NCI-H460 (cell line): ENCODE measurements at regions not wholly inside any gene's neighbourhood (a gene's known extent, or its start where the extent isn't known, plus 50 kb on each side); places are given as distances from the start of the nearest gene placed in this dataset.

Experiments used
- DNase-seq: peaks from one replicate; pipeline ENCODE4 v3.0.0-alpha.2; 2016; ENCODE audit warnings: low read depth; ENCODE audit errors: extremely low read depth

DNA sequence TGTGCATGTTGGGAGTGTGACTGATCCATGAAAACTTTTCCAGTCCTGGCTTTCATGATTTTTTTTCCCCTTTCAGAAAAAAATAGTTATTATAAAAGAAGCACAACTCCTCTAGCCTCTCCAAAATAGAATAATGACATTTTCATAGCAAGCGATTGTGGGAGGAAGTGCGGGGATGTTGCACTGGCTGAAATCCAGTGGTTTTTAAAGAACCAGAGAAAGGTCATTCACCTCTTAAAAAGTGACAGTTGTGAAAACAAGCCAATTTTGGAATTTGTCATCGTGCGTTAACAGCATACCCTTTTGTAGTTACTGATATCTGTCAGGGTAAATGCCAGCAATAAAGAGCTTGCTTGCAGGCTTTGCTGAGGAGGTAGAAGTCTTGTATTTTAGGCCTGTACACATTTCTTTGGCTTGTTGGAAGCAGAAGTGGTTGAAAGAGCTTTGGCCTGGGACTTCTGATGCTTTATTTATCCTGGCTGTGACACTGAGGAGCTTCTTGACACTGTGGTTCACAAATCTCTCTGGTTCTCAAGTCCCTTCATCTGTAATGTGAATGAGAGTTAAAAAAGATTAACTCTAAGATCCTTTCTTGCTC is 545.9 kb downstream of the REEP3 start:
- DNase-seq = no peak

DNA sequence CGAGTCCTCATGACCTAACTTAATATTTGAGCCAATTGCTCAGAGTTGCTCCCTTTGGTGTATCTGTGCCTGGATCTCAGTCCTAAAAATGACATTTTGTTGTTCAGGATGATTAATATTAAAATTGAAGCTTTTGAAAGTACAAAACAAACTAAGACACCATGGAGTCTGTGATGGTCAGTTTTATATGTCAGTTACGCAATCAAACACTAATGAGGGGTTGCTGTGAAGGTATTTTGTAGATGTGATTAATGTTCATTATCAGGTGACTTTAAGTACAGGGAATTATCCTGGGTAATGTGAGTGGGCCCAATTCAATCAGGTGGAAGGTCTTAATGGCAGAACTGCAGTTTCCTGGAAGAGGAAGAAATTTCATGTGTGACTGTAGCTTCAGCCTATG is 546.7 kb downstream of the REEP3 start:
- no peak for DNase-seq

DNA sequence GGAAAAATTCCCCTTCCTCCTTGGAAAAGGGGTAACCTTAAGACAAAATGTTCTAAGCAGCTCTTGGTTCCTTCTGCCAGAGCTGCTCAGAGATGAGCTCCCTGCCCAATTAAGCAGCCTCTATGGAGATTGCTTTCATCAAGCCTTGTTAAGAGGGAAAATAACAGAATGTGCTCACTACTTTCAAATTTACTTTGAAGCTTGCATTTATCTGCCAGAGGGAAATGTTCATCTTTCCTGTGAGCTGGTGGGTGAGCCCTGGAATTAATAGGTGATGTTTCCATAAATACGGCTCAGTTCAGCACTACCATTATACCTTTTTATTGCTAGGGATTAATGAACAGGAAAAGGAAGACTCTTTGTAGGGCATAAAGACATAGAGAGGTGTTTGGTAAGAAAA is 549.0 kb downstream of the REEP3 start:
- no peak for DNase-seq

DNA sequence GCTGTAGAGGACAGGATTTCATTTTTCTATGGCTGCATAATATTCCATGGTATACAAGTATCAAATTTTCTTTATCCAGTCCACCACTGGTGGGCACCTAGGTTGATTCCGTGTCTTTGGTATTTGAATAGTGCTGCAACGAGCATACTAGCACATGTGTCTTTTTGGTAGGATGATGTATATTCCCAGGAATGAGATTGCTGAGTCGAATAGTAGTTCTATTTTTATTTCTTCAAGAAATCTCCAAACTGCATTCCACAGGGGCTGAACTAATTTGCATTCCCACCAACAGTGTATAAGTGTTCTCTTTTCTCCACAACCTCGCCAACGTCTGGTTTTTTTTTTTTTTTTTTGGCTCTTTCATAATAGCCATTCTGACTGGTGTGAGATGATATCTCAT is 550.0 kb downstream of the REEP3 start:
- no peak for DNase-seq

DNA sequence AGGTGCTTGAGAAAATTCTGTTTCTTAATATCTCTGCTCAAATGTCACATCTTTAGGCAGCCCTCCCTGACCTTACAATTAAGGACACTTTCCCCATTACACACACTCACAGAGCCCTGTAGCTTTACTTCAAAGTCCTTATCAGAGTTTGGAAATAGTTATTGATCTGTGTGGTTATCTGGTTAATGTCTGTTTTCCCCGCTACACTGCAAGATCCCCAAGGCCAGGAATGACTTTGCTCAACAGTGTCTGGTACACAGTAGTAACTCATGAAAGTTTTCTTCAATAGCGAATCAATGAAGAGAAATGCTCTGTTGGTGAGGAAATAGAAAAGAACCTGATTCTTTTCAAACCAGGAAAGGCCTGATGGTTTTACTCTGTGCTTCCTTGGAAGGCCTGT is 554.4 kb downstream of the REEP3 start:
- DNase-seq = no peak

DNA sequence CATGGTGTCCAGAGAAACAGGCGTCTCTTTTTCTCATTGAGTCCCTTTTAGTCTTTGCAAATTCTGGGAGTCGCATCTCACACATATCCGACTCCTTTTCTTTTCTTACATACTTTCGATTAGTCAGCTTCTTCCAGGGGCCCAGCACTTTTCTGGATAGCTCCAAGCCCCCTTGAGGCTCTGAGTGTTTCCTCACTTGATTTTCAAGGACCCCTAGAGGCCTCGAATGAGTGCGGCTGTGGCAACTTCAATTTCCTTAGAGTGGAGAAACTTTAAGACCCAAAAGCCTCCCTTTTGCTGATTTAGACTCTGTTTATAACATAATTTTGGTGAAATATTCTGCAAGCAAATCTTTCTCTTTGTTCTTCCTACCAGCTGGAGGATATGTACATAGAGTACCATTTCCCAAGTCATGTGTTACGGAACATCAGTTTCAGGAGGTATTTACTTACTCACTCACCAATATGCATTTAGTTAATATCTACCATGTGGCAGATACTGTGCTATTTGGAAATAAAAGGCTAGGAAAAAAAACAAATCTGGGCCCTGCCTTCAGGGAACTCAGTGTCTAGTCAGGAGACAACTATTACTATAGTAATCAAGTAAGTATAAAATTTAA is 555.2 kb downstream of the REEP3 start:
- no peak for DNase-seq

DNA sequence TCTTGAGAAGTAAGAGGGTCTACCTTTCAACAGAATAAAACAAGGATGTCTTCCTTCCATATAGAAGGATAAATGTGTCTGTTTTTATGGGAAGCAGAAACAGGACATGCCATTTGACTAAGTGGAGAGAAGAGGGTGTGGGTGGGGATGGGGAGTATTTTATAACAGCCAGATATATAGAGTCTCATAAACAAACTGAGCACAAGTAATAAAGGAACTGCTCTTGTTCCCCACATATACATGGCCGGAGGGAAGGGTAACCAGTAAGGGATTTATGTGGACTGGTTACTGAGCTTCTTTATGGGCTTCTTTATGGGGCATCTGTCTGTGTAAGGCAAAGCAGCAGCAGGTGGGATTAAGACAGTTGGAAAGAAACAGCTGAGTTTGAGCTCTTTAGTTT is 558.1 kb downstream of the REEP3 start:
- DNase-seq = no peak

DNA sequence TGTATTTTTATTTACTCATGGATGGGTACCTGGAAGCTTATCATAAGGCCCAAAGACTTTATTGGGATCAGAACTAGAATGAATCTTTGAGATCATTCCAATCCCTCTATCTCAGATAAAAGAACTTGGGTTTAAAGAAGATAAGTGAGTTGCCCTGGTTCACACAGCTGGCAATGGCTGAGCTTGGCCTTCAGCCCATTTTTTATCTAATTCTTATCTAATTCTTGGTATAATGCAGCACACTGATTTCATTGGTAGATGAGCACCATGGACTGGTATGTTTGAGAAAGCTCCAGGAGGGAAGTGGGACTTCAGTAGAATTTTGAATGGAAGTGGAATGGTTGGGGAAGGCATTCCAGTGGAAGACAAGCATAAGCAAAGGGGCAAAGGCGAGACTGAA is 558.9 kb downstream of the REEP3 start:
- no peak for DNase-seq

DNA sequence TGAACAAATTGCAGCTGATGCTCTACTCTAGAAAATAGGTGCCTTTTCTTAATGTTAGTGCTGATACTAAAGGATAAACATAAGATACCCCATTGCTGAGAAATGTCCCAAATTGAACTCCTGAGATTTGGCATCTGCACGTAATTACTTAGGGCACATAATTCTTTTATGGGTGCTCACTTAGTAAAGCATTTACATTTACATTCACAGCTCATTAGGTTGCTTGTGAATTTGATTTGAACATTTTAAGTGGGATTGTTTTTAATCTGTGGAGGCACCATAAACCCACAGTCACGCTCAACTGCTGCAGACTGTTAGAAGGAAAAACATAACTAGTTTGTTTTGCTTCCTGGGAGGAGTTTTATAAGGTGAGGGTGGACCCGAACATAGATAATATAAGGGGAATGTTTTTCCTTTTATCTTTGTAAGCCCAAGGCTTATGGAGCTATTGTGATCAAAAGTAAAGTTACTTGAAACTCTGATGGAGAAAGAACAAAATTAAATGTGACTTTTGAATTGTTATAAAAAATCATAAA is 560.8 kb downstream of the REEP3 start:
- no peak for DNase-seq

DNA sequence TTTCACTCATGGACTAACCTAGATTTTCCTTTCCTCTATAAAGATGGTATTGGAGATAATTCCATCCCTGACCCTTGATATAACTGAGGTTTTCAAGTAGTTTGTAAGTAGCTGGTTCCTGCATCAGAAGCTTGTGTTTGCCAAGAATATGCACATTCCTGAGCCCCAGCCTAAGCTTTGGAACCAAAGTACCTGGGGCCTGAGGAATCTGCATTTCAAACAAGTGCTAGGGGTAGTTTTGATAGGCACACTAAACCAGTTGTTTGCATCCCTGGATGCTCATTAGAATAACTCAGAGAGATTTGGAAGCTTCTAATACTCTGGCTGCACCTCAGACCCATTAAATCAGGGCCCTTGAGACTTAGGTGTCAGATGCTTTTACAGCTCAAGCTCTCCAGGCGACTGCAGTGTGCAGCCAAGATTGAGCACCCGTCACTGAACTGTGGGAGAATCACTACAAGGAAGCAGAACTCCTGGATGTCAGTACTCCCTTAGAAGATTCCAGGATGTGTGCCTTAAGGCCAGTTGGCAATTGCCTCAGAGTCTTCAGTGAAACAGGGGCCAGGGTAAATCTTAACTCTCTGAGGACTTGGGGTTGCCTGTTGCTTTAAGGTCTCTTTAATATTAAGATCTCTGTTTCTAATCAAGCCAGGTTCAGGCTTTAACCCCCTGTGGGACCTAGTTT is 565.0 kb downstream of the REEP3 start:
- DNase-seq = no peak

DNA sequence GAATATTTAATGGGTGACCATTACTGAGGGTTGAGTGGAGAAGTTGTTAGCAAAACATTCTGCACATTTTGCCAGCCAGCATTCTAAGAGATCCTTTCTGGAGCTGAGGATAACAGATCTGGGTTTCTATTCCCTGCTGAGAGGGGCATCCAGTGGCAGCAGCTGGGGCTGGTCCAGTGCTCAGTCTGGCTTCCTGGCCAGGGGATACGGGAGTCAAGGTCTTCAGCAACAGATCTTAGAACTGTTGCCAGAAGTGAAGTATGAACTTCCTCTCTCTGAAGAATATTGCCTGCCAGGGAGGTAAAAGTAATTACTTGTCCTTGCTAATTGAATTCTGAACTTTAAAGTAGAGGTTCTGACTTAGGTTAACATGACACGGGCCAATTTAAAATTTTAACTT is 568.4 kb downstream of the REEP3 start:
- DNase-seq = no peak

DNA sequence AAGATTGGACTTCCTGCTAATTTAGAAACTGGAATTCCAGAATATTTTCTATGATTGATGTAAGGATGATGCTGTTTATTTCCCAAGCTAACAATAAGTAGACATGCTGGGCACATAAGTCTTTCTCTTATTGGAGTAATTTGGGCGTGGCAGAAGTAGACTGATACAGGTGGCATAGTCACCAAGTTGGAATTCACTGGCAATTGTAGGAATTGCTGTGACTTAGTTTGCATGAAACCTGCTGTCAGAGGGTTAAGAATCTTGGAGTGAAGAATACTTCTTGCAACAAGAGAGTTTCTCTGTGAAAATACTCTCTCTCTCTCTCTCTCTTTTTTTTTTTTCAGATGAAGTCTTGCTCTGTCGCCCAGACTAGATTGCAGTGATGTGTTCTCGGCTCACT is 569.7 kb downstream of the REEP3 start:
- DNase-seq = no peak

DNA sequence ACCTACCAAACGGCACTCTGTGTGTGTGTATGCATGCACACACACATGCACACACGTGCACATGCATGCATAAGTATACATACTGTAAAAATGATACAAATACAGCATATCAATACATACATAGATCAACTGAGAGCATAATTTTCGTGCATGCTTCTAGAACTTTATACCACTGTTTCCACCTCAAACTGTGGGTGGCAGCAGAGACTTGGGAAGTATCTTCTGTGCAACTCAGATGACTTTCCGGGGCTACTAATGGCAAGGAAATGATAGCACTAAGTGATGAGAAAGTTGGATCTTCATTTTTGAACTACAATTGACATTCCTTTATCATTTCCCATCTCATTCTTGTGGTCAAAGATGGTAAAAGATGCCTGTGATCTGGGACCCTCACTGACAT is 570.7 kb downstream of the REEP3 start:
- peak; percentile 9 for DNase-seq

DNA sequence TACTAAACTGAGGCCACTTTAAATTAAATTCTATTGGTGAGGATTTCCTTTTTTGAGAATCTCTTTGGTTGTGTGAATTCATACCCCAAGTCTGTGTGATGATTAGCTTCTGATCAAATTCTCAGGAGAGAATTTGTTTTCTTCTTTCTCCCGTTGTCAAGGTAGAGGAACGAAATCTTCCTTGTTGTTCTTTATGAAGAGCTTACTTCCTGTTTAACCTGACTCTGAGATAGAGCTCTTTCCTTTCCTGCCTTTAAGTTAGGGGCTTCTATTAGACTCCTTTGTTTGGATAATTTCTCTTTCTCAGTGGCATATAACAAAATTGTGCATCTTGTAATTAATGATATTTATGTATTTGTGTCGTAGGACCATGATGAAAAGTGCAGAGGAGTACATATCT is 572.1 kb downstream of the REEP3 start:
- no peak for DNase-seq

DNA sequence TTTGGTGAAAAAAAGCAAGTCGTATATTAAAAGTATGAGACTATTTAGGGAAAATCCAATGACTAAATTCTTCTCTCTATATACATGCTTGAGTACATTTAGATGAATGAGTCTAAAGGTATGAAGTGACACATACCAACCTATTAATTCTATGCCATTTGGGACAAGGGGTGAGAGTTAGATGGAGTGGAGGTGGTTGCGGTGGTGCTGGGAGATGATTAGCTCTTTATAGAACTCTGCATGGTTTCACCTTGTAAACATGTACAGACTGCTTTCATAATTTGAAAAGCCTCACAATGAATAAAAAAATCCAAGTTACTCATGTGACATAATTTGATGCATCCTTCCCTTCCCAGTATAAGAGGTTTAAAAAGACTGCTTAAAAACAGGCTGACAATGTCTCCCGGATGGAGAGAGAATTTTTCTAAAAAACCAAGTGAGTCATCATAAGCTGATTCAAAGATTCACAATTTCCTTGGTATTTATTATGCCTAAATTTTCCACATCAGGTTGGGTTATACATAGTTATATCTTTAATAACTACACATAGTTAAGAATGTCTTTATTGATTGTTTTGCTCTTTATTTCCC is 572.8 kb downstream of the REEP3 start:
- no peak for DNase-seq

DNA sequence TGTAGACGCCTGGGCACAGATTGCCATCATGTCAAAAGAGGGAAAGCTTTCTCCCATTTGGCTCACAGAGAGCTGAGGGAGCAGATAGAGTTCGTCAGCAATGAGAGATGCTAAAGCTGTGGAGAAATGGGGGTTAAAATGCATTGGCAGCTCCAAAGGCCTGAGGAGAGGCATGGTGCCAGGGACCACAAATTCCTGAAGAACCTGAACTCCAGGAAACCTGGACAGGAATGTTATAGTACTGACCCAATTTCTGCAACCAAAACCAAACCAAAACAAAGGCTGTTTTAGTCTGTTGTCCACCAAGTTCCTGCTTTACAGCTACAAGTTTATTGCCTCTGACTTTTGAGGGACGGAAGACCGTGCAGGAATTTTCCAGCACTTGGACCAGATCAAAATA is 575.7 kb downstream of the REEP3 start:
- no peak for DNase-seq

DNA sequence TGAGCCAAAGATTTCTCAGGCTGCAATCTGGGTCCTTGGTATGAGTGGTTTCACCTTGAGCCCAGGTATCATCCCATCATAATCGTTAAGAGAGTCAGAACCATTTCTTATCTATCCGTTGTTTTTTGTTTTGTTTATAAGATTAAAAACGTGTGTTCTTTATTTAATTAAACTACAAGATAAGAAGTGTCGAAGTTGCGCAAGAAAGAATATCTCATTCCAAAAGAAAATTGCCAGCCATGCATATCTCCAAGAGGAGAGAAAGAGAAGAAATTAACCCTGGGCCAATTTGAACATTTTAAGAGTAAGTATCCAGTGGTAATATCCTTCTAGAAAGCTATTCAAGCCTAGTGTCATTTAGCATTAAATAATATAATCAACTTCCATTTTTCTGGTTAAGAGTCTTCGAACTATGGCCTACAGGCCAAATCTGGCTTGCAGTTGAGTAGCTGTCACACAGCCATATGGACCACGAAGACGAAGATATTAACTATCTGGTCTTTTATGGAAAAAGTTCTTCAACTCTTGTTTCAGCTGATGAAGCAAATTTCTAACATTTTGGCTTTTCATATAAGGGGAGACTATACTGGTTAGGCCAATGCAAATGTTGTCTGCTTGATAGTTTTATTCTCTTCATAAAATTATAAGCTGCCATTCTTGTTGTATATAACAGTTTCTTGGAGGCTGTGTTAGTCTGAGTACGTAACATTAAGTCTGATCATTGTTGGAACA is 576.4 kb downstream of the REEP3 start:
- DNase-seq = no peak

DNA sequence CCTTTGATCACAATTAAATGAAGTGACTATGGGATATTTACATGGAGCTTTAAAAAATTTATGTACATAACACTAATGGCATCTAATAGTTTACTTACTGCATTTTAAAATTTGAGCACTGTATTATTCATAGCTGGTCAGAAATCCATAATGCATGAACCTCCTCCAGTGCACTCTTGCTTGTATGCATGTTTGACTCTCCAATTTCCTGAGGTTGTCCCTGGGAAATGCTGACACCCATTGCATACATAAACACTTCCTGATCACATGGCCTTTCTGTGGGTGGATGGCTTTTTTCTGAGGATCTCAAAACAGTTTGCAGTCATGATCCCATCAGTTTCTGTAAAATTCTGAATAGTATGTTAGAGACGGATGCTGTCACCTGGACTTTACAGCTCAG is 577.8 kb downstream of the REEP3 start:
- DNase-seq = no peak

DNA sequence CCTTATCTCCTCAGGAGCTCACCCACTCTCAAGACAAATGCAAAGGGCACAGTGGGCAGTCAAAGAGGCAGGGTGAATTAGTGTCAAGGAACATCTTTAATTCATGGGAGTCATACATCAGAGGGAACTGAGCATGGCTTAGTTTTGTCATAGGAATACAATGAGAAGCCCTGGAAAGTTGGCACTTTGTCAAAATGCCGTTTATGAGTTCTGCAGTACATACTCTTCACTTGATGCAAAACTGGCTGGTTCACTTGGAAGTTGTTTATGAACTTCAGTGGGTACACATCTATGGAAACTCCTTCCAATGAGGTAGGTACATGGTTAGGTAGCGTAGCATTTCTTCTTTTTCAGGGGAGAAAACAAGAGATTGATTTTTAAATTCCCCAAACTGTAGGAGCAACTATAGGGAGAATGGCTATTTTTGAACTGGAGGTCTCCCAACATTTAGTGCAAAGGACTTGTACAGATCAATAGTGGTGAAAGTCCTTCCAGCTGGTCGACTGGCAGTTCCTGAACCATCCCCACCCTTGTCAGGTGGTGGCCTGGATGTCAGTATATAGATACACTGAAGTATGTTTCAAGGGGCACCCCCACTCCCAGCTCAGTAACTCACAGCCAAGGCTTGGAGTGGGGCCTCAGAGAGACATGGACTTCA is 580.5 kb downstream of the REEP3 start:
- DNase-seq = no peak

DNA sequence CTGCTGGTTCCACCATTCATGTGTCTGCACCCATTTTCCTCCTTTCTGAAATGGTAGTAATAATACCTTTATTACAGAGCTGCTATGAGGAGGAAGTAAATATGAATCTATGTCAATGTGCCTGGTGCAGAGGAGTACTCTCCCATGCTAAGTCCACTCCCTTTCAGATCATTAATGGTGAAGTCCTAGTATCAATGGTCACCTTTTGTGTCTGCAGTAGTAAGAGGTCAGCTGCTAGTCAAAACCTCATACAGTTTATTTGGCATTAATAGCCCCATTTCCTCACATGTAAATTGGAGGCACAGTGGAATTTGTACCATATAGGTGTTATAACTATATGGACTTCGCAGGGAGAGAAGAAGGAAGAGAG is 581.0 kb downstream of the REEP3 start:
- DNase-seq = no peak

DNA sequence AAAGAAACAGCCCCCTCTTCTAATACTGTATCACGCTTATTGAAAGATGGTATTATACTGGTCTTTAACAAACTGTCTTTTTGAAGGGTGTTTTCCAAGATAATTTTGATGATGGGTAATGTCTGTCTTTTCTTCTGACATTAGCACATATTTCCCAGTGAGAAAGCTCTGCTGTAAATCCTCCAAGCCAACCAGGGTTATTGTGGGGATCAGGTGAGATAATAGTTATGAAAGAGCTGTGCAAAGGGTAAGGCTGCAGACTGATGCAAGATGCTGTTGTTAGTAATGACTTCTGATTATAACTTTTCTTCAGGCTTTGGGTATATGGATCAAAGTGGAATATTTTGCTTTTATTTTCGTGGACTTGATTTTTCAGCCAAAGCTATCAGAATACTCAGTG is 581.7 kb downstream of the REEP3 start:
- DNase-seq = no peak
